Astrocyte of the hippocampus (primary cell): ENCODE measurements at regions not wholly inside any gene's neighbourhood (a gene's known extent, or its start where the extent isn't known, plus 50 kb on each side); places are given as distances from the start of the nearest gene placed in this dataset.
"Not testable (repeated sequence)": the region's sequence is repeated elsewhere in the genome, so short reads cannot be mapped to it uniquely, and the experiment has no call there.

ENCODE experiments used
- DNase-seq: peaks from one replicate; pipeline ENCODE4 v3.0.0; 2011; ENCODE audit warnings: low read depth, low spot score

- peak; percentile 30 for DNase-seq
Measured at GRCh38 chr7:91457208-91457607, 193.0 kb downstream of the FZD1 start.

- DNase-seq: no peak
Measured at GRCh38 chr7:91459539-91459938, 195.3 kb downstream of the FZD1 start.

GRCh38 chr7:91462316-91462715 lies 198.1 kb downstream of the FZD1 start:
- no peak for DNase-seq

- DNase-seq: no peak
Measured at GRCh38 chr7:91463330-91463729, 199.1 kb downstream of the FZD1 start.

- peak; percentile 4 for DNase-seq
Measured at GRCh38 chr7:91465595-91466061, 201.4 kb downstream of the FZD1 start.

- no peak for DNase-seq
Measured at GRCh38 chr7:91468256-91468655, 204.0 kb downstream of the FZD1 start.

- DNase-seq: no peak
Measured at GRCh38 chr7:91473619-91474018, 209.4 kb downstream of the FZD1 start.

GRCh38 chr7:91474074-91474473 lies 209.8 kb downstream of the FZD1 start:
- DNase-seq: no peak

- DNase-seq: not testable (repeated sequence)
Measured at GRCh38 chr7:91480470-91480869, 216.2 kb downstream of the FZD1 start.

- DNase-seq: no peak
Measured at GRCh38 chr7:91491868-91492267, 227.6 kb downstream of the FZD1 start.

- no peak for DNase-seq
Measured at GRCh38 chr7:91492317-91492716, 228.1 kb downstream of the FZD1 start.

GRCh38 chr7:91492773-91493172 lies 228.5 kb downstream of the FZD1 start:
- DNase-seq: no peak

- DNase-seq: no peak
Measured at GRCh38 chr7:91494450-91494849, 230.2 kb downstream of the FZD1 start.

GRCh38 chr7:91496251-91496820 lies 232.1 kb downstream of the FZD1 start:
- DNase-seq: no peak

GRCh38 chr7:91497277-91497676 lies 233.0 kb downstream of the FZD1 start:
- not testable (repeated sequence) for DNase-seq

- no peak for DNase-seq
Measured at GRCh38 chr7:91503934-91504555, 239.8 kb downstream of the FZD1 start.

- no peak for DNase-seq
Measured at GRCh38 chr7:91504919-91505318, 240.7 kb downstream of the FZD1 start.

- DNase-seq: not testable (repeated sequence)
Measured at GRCh38 chr7:91506966-91507365, 242.7 kb downstream of the FZD1 start.

GRCh38 chr7:91511861-91512260 lies 247.6 kb downstream of the FZD1 start:
- not testable (repeated sequence) for DNase-seq

GRCh38 chr7:91512958-91513357 lies 248.7 kb downstream of the FZD1 start:
- no peak for DNase-seq

- no peak for DNase-seq
Measured at GRCh38 chr7:91514591-91514990, 250.4 kb downstream of the FZD1 start.

GRCh38 chr7:91515961-91516360 lies 251.7 kb downstream of the FZD1 start:
- DNase-seq: no peak

GRCh38 chr7:91517201-91517785 lies 253.1 kb downstream of the FZD1 start:
- peak; percentile 67 for DNase-seq
